Skeletal muscle tissue (tissue), 3 donors: ENCODE measurements at regions not wholly inside any gene's neighbourhood (a gene's known extent, or its start where the extent isn't known, plus 50 kb on each side); places are given as distances from the start of the nearest gene placed in this dataset.

ENCODE experiments used
- H3K27ac ChIP-seq: one replicate; pipeline ENCODE4 v1.7.0; 2013; ENCODE audit warnings: mild to moderate bottlenecking, low read depth, low read length, inconsistent platforms
- H3K27me3 ChIP-seq, 3 donors: one replicate each; pipeline ENCODE4 v1.7.0; 2013; ENCODE audit warnings: low read length in 3 of 3; ENCODE audit not compliant: control insufficient read depth in 3 of 3, insufficient read depth in 3 of 3
- H3K36me3 ChIP-seq, 3 donors: one replicate each; pipeline ENCODE4 v1.7.0; 2013; ENCODE audit warnings: low read length in 3 of 3; ENCODE audit not compliant: control insufficient read depth in 3 of 3, insufficient read depth in 3 of 3
- H3K4me1 ChIP-seq, 3 donors: one replicate each; pipeline ENCODE4 v1.7.0; 2013; ENCODE audit warnings: low read length in 3 of 3, mild to moderate bottlenecking in 3 of 3; ENCODE audit not compliant: control insufficient read depth in 3 of 3, insufficient read depth in 3 of 3
- H3K4me3 ChIP-seq, 3 donors: one replicate each; pipeline ENCODE4 v1.7.0; 2013; ENCODE audit warnings: low read length in 3 of 3
- H3K9ac ChIP-seq, 3 donors: one replicate each; pipeline ENCODE4 v1.7.0; 2013; ENCODE audit warnings: low read length in 3 of 3, mild to moderate bottlenecking in 3 of 3, moderate library complexity in 2 of 3, low read depth in 1 of 3
- H3K9me3 ChIP-seq, 3 donors: one replicate each; pipeline ENCODE4 v1.7.0; 2013; ENCODE audit warnings: low read length in 3 of 3; ENCODE audit not compliant: control insufficient read depth in 3 of 3
- donor health status: Osteomylitis.

DNA sequence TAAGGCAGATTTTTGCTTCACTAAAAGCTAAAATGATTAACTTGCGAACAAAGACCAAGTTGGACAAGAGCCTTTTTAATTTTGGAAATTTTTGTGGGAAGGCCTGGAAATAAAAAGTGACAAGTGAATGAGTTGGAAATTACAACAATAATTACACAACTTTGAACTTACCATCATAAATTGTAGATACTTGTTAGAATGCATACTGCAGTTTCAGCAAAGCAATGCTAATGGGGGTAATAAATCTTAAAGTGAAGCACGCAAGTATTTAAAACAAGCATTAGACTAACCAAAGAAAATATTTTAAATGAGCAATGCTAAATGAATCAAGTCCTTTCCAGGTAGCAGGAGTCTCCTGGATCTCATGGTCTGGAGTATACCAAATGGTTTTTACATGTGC, 83.2 kb upstream of the EYA4 start:
- Histone ChIP-seq H3K4me1 (no peaks in the 10 kb centered on the region), H3K36me3 (no peaks in the 10 kb centered on the region), H3K9ac (no peak overlapping the region), H3K27ac (no peak overlapping the region), H3K27me3 (no peaks in the 10 kb centered on the region), H3K9me3 (no peaks in the 10 kb centered on the region), H3K4me3 (no peak overlapping the region)

DNA sequence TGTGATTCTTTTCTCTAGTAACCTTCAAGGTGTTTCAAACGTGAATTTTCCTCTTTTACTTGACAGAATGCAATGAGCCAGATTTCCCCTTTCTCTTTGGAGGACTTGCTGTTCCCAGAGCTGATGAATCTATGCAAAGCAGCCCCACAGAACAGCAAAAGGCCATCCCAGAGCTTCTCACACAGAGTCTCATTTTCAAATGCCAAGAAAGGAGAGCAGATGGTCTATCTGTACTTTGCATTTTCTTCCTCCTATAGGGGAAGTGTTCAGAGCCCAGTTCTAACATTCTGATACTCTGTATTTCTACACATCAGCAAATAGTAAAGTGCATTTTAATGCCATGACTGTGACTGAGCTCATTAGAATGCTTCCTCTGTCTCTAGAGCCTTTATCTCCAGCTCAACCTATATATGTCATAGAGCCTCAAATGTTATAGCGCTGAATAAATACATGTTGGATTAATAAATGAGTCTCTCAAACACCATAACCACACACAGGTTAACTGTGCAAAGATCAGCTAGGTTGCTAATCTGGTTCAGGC, 81.8 kb upstream of the EYA4 start:
- no peak overlapping the region for H3K4me3 ChIP-seq
- H3K9ac ChIP-seq: no peak overlapping the region
- no peaks in the 10 kb centered on the region for H3K27me3 ChIP-seq
- H3K27ac ChIP-seq: no peak overlapping the region
- no peaks in the 10 kb centered on the region for H3K9me3 ChIP-seq
- no peaks in the 10 kb centered on the region for H3K4me1 ChIP-seq
- H3K36me3 ChIP-seq: no peaks in the 10 kb centered on the region

DNA sequence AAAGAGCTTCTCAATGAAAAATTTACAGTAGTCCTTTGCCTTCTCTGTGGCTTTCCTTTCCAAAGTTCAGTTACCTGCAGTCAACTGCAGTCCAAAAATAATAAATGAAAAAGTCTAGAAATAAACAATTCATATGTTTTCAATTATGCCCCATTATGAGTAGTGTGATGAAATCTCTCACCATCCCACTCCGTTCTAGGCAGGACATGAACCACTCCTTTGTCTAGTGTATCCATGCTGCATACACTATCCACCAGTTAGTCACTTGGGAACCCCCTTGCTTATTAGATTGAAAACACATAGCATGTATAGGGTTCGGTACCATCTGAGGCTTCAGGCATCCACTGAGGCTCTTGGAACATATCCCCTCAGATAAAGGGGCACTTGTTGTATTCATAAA, 80.6 kb upstream of the EYA4 start:
- no peak overlapping the region for H3K27ac ChIP-seq
- H3K9ac ChIP-seq: no peak overlapping the region
- no peak overlapping the region for H3K4me3 ChIP-seq
- H3K9me3 ChIP-seq: no peaks in the 10 kb centered on the region
- H3K4me1 ChIP-seq: no peaks in the 10 kb centered on the region
- no peaks in the 10 kb centered on the region for H3K27me3 ChIP-seq
- no peaks in the 10 kb centered on the region for H3K36me3 ChIP-seq

DNA sequence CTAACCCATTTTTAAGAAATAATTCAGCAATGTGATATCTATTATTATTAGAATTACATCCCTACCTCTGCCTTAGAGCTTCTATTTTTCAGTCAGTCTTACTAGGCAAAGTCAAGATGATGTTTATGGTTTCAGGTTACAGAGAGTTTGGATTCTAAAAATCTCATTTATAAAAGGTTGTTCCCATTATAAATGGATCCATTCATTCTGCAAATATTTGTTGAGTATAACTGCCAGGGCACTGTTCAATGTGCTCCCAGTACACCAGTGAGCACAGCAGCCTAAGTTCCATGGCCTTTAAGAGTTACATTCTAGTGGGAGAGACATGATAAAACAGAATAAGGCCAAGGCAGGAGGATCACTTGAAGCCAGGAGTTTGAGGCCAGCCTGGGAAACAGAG, 75.9 kb upstream of the EYA4 start:
- Histone ChIP-seq H3K27me3 (no peaks in the 10 kb centered on the region), H3K36me3 (no peaks in the 10 kb centered on the region), H3K27ac (no peak overlapping the region), H3K9me3 (no peaks in the 10 kb centered on the region), H3K9ac (no peak overlapping the region), H3K4me3 (no peak overlapping the region), H3K4me1 (peaks cover 0 to 4% (median 0%) of the 10 kb centered on the region in 3 donors)

DNA sequence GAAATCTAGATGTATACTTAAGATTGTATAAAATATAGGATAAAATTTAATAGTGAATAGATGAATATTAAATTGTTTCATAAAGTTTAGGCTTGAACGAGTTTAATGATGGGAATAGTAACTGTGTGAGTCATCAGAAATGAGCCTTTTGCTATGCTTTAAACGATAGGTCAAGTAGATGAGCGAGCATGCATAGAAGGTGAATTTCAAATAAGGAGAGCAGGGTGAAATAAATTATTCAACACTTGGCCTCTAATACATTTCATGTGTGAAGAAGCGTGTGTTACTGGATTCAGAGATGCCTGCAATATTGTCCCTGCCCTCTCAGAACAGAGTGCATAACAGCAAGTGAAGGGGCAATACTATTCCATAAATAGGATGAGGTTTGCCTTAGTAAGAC, 74.4 kb upstream of the EYA4 start:
- Histone ChIP-seq H3K9me3 (no peaks in the 10 kb centered on the region), H3K36me3 (no peaks in the 10 kb centered on the region), H3K4me1 (peaks cover 0 to 4% (median 0%) of the 10 kb centered on the region in 3 donors), H3K9ac (no peak overlapping the region), H3K4me3 (no peak overlapping the region), H3K27me3 (no peaks in the 10 kb centered on the region), H3K27ac (no peak overlapping the region)

DNA sequence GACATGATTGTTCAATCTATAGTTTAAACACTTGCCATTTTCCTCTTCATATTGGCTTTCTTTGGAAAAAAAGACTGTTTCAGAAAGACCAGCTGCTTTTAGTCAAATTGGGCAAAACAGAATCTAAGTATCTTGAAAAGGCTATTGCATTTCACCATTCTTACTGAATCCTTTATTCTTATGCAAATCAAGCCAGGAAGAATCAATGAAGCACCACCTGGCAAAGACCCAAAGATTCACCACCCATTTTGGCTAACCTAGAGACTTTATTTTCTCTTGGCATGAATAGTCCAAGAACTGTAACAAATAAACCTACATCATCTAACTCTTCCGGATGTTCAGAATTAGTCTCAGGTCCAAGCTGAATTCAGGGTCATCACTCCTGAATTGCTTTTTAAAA, 71.3 kb upstream of the EYA4 start:
- Histone ChIP-seq H3K4me1 (peaks cover 0 to 4% (median 0%) of the 10 kb centered on the region in 3 donors), H3K36me3 (no peaks in the 10 kb centered on the region), H3K9me3 (no peaks in the 10 kb centered on the region), H3K27ac (no peak overlapping the region), H3K4me3 (no peak overlapping the region), H3K9ac (no peak overlapping the region), H3K27me3 (no peaks in the 10 kb centered on the region)

DNA sequence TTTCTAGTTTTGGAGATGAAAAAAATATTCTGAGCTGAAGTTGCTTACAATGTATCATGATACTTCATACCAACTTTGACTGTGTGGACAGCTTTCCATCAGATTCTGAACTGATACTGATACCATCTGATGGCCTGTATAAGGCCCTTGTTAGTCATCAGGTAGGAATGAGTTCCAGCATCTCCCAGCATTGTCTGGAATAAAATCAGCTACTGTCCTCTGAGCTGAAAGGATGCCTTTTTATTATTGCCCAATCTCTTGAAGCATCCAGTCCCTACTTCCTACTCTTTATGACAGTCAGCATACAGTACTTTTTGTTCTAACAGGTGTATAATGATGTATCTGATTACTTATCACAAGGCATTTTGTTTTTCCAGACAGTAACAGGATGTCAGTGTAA, 70.6 kb upstream of the EYA4 start:
- no peaks in the 10 kb centered on the region for H3K9me3 ChIP-seq
- no peaks in the 10 kb centered on the region for H3K27me3 ChIP-seq
- peaks cover 0 to 4% (median 0%) of the 10 kb centered on the region in 3 donors for H3K4me1 ChIP-seq
- H3K9ac ChIP-seq: no peak overlapping the region
- H3K4me3 ChIP-seq: no peak overlapping the region
- no peaks in the 10 kb centered on the region for H3K36me3 ChIP-seq
- H3K27ac ChIP-seq: no peak overlapping the region

DNA sequence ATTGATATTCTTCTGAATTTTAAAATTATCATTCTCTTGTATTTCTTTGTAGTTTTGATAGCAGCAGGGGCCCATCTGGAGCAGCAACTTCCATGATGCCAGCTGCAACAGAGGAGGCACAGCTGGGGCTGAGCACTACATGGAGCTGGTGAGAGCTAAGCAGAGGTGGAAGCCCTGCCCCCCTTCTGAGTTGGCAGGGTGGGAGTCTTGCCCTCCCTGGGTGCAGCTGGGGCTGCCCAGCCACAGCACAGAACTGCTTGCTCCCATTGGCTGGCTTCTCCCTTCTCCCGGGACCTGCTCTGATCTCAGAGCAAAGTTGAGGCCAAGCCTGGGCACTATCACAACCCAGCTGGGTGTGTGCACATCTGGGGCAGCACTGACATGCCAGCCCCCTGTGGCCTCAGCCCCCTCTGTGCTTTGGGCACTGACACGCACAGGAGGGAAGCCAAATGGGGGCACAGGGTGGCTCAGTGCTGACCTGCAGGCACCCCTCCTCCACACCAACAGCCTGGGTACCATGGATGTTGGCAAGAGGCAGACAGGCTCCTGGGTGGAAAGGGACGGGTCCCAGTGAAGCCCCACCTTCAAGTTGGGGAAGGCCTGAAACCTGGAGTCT, 69.1 kb upstream of the EYA4 start:
- Histone ChIP-seq H3K4me3 (no peak overlapping the region), H3K4me1 (peaks cover 0 to under 1% (median 0%) of the 10 kb centered on the region in 3 donors), H3K9ac (no peak overlapping the region), H3K9me3 (no peaks in the 10 kb centered on the region), H3K27me3 (no peaks in the 10 kb centered on the region), H3K27ac (no peak overlapping the region), H3K36me3 (no peaks in the 10 kb centered on the region)

DNA sequence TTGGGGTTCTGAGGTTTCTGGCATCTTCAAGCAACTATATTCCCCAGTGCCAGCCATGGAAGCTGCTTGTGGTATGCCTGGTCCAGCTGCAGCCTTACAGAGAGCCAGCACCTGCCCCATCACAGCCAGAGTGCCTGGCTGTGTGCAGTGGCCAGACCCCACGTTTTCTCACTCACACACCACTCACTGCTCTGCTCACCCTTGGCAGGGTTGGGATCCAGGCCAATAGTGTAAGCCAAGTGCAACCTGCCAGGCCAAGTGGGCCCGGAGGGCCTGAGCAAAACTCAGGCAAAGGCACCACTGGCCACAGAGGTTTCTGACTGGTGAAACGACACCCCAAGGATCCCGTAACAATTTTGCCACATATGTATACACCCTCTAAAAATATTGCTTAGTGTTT, 67.9 kb upstream of the EYA4 start:
- Histone ChIP-seq H3K9me3 (no peaks in the 10 kb centered on the region), H3K4me1 (no peaks in the 10 kb centered on the region), H3K9ac (no peak overlapping the region), H3K36me3 (no peaks in the 10 kb centered on the region), H3K4me3 (no peak overlapping the region), H3K27me3 (no peaks in the 10 kb centered on the region), H3K27ac (no peak overlapping the region)

DNA sequence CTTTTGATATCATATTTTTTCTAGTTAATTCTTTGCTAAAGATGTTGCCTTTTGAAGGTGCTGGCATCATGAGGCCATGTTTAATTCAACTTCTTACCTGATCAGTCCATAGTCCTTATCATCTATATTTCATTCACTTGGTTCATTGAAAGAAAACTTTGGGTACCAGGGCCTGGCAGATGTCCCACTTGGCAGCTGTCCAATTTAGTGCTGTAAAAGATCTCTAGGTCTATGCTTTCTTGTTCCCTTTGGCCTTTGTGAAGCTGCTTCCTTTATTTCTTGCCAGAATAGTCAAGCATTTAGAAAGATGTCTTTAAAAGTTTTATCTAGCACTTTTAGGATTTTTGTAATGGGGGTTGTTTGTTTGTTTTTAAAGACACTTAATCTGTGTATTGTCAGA, 61.7 kb upstream of the EYA4 start:
- Histone ChIP-seq H3K27ac (no peak overlapping the region), H3K36me3 (no peaks in the 10 kb centered on the region), H3K4me3 (no peak overlapping the region), H3K4me1 (no peaks in the 10 kb centered on the region), H3K9ac (no peak overlapping the region), H3K27me3 (no peaks in the 10 kb centered on the region), H3K9me3 (peaks cover 0 to 3% (median 0%) of the 10 kb centered on the region in 3 donors)
